ENCODE measurements at regions not wholly inside any gene's neighbourhood (a gene's known extent, or its start where the extent isn't known, plus 50 kb on each side); places are given as distances from the start of the nearest gene placed in this dataset.
"Not testable (repeated sequence)": the region's sequence is repeated elsewhere in the genome, so short reads cannot be mapped to it uniquely, and the experiment has no call there.

DNA sequence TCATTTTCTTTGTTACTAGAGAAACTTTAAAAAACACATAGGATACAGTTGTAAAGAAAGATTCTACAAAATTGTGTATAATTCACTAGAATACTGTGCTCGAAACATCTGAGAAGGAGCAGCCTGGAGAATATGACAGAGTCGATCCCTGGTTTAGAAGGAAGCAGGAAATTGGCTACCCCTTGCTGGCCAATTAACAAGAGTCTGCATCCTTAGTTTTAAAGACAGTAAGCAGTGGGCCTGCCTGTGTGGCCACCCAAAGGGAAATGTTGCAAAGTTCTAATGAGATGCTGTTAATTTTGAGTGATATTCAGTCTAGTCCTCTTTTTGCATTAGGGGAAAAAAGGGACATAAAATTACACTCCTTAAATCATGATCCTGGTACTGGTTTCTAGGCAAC, 988.6 kb downstream of the PCDH17 start:
- no peak for DNase-seq

DNA sequence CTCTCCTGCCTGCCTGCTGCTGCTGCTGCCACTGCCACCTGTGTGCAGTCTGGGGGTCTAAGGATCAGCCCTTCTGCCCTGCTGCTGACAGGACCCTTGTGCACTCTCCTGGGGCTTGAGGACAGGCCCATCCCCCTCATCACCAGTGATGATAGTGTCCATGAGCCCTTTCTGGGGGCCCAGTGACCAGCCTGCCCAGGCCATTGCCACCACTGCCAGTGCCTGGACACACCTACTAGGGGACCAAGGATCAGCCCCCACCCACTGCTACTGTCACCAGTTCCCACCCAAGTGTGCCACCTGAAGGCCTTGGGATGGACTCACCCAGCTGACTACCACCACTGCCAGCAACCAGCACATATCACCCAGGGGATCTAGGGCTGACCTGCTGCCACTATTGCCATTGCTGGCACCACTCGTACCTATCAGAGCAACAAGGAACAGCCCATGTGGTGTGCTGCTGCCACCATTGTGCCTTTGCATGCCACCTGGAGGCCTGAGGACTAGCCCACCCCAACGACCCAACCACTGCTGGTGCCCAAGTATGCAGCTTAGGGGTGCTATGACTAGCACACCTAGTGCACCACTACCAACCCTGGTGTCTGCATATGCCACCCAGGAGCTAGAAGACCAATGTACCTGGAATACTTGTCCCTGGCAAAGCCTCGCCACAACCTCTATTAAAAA, 994.3 kb downstream of the PCDH17 start:
- DNase-seq, result no peak

DNA sequence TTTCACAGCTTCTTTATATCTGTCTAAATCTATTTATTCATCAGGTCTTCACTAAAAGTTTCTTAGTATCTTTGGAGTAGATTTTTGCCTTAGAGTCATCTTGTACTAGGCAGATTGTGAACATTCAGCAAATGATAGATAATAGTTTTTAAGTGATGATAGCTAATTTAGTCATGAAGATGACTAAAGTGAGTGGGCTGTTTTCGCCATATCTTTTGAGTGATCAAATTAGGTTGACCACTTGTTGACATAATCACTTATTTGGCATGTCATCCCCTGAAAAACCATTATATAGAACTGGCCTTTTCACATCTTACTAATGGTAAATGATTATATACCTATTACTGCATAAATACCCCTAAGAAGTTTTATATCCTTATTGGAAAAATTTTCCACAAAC, 999.2 kb downstream of the PCDH17 start:
- DNase-seq, result no peak

DNA sequence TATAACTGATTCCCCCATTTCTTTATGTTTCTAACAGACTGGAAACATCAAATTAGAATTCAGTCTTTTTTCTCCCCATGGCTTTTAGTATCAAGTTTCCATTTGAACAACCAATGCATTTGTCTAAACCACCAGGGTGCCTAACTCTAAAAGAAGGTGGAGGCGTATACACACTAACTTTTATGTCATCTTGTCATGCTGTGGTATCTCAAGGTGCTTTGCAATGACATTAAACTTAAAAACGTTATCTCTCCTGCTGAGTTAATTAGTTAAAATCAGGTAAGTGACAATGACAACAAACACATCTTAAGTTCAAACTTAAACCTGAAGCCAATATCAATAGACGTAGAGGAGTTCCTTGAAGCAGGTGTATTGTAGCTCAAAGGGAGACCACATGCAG, 1001.7 kb downstream of the PCDH17 start:
- DNase-seq, result no peak

DNA sequence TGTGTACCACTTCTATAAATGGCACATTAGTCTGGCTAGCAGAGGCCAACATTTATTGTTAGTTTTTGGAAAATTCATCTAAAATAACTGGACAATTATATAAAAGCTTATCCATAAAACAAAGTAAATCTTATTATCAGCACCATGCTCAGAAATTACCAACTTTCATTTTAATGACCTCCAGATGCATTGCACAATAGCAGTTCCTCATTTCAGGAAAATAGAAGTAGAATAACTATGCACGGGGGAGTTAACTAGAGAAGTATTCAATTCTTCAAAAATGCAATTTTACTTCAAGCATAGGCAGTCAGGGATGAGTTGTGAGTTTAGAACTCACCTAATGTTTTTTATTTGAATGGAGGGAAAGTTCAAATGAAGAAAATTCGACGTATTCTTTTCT, 1023.5 kb downstream of the PCDH17 start:
- DNase-seq, result no peak

DNA sequence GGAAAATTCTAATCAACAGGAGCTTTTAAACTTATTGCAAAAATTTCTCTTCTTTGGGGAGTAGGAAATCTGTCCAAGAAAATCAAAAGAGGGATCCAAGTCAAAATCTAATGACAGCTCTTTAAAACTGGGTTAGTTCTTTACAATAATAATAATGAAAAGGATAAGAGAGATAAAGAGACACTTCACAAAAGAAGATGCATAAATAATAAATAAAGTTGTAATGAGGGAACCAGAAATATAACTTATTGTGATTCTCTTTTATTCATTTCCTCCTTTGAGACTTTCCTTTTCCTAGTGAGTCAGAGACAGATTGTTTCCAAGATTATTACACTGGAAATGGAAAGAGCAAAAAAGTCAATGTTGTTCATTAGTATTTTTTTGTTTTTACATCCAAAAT, 1029.3 kb downstream of the PCDH17 start:
- DNase-seq, result no peak

DNA sequence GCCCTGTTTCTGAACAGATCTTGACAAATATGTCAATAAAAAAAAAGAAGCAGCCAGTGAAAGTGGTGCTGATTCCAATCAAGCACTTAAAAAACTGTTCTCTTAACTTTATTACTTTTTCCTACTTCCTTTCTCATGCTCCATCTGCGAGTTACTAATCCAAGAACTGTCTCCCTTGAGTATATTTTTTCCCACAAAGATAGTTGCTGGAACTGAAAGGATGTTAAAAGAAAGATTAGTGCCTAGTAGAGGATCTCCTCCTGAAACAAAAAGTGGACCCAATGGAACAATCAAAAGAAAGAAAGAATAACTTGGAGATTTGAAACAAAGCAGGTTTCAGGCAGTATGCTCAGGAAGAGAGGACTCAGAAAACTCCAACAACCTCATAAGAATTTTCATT, 1034.8 kb downstream of the PCDH17 start:
- no peak for DNase-seq

DNA sequence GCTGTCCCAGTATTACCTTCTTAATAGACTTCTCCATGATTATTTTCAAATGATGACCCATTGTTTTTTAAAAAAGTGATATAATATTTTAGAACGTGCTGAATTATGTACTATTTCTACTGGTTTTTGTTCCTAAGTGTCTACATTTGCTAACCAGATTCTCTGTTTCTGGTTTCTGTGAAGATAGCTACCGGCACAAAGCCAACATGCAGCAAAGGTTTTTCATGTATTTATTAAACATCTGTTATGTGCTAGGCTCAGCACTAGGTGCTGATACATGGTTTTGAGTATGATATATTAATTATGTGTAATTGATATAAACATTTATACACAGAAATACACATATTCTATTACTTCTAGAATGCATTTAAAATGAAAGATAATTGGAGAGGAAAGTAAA, 1035.6 kb downstream of the PCDH17 start:
- DNase-seq, result no peak

DNA sequence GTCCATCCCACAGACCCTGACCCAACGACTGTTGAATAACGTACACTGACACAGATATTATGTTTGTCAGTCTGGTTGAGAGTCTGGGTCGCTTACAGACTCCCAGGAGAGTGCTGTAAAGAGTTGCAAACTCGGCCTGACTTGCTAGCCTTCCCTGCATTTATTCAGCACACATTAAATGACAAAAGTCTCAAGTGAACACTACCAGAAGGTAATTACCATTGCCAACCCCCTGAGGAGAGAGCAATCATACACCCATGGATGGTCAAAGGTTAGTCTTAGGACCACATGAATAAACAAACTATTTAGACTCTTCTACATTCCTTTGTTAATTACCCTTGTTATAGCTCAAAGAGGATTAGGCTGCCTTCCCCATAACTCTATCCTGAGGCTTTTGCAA, 1048.6 kb downstream of the PCDH17 start:
- no peak for DNase-seq

DNA sequence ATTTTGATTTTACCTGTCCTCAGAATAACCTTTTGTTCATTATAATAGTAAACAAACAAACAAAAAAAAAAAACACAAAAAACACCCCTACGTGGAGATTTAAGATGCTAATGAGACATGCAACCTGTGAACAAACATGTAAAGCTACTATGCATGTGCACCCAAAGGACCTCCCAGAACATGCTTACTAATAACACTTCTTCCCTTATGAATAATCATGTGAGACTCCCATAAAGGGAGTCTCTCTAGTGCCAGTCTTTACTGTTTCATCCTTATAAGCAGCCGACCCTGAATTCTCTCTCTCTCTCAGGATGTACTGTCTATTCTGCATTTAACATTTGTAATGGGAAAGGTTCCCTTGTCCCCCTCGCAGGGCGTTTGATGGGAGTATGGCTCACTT, 1051.1 kb downstream of the PCDH17 start:
- no peak for DNase-seq

DNA sequence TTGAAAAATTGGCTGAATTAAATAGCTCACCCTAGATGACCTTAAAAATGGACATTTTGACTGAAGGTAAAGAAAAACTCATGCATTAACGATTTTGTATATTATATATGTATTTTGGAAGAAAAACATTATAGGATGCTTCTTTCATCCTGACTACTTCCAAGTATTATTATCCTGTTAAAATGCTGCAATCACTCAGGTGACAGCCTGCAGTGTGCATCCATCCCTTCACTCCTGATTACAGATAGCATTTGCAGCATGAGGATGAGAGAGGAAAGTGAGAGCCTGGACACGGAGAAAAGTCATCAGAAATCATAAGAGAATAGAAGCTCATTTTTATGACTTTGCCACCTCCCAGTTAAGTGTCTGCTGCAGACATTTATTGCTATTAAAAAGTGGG, 1055.6 kb downstream of the PCDH17 start:
- no peak for DNase-seq

DNA sequence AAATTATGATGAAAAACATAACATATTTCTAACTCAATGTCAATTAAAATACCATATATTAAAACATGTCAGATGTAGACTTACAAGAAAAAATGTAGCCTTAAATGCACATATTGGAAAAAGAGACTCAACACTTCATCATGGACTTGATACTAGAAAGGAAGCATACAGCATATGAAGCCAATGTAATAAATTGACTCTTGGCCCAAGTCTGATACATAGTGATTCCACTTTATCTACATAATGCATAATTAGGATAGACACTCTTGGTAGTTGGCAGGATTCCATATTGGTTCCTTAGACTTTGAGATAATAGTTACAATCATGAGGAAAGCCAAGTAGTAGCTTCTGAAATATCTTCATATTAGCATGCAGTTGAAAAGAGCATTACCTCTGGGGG, 1067.0 kb downstream of the PCDH17 start:
- DNase-seq, result no peak

DNA sequence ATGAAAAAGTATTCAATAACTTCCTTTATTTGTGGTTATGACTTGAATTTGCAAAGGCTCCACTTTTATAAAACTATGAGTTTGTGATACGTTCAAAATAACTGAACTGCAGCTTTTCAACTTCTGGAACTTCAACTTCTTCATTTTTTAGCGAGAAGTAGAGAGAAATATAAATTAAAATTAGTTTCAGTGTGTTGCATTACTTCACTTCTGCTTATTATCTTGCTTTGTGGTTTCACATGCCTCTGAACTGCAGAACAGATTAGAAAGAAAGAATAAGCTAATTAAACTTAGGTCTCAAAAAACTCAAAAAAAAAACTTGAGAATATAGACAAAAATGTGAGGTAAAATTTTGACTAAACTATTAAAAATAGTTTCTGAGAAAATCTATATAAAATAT, 1073.4 kb downstream of the PCDH17 start:
- DNase-seq, result no peak

DNA sequence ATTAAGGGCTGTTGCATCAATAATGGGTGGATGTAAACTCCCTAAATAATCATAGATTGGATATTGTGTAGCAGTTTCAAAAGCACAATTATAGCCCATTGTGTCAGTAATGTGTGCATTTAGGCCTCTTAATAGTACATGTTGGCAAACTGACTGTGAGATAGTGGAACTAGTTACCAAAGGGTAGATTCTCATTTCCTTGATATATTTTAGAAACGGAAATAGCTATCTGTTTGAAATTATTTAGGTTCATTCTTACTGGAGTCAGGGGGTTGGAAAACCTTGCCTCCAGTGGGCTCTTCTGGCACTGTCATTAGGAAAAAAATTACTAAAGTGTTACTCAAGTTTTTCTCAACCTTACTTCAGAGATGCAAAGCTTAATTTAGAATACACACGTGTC, 1074.9 kb downstream of the PCDH17 start:
- no peak for DNase-seq

DNA sequence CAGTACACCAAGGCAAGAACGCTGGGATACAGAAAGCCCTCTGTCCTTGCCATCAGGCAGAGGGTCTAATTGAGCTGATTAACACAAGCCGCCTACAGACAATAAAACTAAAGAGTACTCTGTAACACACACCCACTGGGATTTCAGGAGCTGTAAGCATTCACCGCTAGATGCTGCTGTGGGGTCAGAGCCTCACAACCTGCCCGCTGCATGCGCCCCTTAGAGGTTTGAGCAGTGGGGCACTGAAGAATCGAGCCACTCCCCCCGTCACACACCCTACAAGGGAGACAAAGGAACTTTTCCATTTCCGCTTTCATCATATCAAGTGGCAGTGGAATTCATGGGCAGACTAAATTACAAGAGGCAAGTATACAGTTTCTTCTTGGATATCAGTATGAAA, 1080.6 kb downstream of the PCDH17 start:
- DNase-seq, result peak; percentile 15

DNA sequence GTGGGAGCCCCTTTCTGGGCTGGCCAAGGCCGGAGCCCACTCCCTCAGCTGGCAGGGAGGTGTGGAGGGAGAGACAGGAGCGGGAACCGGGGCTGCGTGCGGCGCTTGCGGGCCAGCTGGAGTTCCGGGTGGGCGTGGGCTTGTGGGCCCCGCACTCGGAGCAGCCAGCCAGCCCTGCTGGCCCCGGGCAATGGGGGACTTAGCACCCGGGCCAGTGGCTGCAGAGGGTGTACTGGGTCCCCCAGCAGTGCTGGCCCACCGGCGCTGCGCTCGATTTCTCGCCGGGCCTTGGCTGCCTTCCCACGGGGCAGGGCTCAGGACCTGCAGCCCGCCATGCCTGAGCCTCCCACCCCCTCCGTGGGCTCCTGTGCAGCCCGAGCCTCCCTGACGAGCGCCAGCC, 1082.5 kb downstream of the PCDH17 start:
- not testable (repeated sequence) for DNase-seq

DNA sequence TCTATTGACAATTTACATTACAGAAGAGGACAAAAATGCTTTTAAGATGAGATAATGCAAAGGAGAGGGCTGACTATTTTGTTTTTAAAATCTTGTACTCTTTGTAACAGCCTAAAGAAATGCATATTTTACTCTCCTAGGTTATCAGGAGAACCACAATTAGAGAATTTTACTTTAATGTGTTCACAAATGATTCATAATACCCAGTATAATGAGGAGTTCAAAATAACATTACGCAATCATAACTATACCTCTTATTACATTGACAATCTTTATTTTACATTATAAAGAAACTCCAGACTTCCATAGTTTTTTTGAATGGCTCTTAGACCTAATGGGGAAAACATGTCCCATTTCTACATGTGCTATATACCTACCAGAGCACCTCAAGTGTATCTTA, 1089.7 kb downstream of the PCDH17 start:
- no peak for DNase-seq

DNA sequence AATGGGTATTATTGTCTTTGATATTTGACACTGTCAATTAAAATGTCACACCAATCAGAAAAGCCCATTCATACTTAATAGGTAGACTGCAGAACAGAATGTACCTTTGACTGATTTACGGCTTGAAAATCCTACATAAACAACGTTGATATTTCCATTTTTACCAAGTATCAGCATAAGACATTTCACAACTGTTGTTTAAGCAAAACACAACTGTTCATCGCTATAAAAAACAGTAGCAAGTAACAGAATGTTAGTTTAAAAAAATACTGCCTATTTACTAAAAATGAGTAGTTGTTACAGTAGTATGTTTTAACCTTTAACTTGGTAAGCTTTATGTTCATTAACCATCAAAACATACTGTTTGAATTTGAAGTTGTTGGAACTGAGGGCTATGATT, 1096.6 kb downstream of the PCDH17 start:
- no peak for DNase-seq

DNA sequence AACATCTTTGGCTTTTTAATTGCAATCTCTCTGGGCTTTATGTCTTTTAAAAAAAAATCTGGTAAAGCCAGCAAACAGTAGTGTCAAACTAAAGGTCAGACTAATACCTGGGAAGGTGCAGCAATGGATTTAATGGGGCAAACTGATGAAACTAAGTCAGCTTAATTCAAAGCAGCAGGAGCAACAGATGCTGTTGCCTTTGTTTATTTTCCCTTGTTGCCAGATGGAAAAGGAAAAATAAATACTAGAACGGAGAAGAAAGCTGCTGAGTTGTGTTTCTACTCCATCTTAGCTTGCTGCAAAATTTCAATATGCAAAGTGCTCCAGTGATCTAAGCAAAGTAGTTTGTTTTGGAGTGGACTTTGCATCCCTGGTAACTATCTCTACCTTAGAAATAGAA, 1097.8 kb downstream of the PCDH17 start:
- no peak for DNase-seq

DNA sequence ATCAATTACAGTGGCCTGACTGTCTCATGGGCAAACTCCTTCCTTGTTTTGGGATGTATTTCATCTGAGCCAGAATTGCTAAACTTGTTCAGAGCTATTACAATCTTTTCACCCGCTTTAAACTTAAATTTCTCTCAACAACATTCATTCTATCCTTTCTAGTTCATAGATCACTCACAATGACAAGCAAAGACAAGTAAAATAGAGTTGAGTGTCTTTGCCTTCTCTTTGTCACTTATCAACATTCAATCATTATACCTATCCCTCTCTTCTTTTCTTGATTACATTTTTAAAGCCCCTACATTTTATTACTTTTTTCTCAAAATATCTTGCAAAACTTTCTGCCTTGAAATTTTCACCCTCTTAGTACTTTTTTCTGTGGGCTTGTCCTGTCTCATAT, 1113.1 kb downstream of the PCDH17 start:
- DNase-seq, result no peak

DNA sequence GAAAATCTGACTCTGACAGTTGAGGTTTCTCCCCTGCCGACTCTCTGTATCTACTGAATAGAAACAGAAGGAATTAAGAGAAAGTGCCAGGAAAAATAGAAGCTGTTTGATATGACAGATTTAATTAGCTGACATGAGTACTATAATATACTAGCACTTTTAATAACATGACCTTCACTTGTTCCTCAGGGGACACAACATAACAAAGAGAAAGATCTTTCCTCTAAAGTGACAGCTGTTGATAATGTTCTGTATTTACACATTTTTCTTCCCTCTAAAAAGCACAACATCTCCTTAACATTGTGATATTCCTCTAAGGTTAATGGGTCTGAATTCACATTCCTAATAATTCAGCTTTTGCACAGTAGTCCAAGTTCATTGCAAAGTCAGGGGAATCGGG, 1136.0 kb downstream of the PCDH17 start:
- peak; percentile 19 for DNase-seq

DNA sequence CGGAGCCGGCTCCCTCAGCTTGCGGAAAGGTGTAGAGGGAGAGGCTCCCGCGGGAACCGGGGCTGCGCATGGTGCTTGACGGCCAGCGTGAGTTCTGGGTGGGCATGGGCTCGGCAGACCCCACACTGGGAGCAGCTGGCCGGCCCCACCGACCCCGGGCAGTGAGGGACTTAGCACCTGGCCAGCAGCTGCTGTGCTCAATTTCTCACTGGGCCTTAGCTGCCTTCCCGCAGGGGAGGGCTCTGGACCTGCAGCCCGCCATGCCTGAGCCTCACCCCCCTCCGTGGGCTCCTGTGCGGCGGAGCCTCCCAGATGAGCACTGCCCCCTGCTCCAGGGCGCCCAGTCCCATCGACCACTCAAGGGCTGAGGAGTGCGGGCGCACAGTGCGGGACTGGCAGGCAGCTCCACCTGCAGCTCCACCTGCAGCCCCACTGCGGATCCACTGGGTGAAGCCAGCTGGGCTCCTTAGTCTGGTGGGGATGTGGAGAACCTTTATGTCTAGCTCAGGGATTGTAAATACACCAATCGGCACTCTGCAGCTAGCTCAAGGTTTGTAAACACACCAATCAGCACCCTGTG, 1141.8 kb downstream of the PCDH17 start:
- DNase-seq, result no peak

DNA sequence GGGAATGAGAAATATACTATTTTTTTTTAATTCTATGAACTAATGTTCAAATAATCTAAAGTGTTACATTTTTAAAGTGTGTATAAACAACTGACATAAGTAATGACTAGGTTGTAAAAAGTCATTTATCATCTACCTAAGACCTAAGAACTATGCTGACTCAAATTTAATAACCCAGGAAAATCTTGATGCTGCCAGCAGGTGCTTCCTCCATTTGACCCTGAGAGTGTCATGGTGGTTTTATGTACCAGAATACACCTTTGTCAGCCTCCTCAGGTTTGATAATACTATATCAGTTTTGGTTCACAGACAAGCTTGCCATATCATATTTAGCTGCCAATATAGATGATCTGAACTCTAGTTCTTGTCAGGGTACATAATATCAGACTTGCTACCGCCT, 1151.2 kb downstream of the PCDH17 start:
- no peak for DNase-seq

DNA sequence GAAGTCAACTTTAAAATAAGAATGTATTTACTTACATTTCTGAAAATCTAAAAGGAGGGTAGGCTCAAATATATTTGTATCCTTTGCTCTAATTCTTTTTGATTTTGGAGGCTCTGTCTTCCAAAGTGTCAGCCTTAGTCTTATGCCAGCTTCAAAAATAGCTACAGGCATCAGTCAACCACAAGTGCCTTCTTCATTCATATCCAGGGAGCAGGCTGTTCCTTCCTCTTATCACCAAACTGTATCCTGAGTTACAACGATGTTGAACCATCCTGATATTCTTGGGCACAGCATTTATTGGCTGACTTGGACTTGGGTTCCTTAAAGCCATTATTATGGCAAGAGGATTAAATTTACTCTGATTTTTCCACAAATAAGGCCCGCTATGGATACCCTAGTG, 1161.3 kb downstream of the PCDH17 start:
- no peak for DNase-seq

DNA sequence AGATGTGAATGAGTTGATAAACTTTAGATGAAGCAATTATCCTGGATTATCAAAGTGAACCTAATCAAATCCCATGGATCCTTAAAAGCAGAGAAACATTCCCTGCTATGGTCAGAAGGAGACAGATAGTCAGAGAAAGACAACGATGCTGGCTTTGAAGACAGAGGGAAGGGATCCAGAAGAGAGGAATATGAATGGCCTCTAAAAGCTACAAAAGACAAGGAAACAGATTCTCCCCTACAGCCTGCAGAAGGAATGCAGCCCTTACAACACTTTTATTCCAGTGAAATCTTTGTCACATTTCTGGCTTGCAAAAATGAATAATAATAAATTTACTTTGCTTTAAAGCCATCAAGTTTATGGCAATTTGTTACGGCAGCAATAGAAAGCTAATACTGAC, 1164.2 kb downstream of the PCDH17 start:
- no peak for DNase-seq
